ENCODE measurements at regions not wholly inside any gene's neighbourhood (a gene's known extent, or its start where the extent isn't known, plus 50 kb on each side); places are given as distances from the start of the nearest gene placed in this dataset.

DNA sequence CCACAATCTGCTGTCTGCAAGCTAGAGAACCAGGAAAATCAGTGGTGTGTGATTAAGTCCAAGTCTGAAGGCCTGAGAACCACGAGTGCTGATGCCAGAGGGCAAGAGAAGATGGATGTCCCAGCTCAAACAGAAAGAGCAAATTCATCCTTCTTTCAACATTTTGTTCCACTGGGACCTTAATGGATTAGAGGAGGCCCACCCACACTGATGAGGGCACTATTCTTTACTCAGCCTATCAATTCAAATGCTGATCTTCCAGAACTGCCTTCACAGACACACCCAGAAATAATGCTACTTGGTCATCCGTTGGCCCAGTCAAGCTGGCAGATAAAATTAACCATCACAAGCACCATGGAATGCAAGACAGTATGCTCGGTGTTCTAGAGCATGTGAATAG lies 226.6 kb upstream of the SASH1 start:
- no peaks in the 10 kb centered on the region for H3K9me3 ChIP-seq (ENCODE audit: control insufficient read depth, low read length)

DNA sequence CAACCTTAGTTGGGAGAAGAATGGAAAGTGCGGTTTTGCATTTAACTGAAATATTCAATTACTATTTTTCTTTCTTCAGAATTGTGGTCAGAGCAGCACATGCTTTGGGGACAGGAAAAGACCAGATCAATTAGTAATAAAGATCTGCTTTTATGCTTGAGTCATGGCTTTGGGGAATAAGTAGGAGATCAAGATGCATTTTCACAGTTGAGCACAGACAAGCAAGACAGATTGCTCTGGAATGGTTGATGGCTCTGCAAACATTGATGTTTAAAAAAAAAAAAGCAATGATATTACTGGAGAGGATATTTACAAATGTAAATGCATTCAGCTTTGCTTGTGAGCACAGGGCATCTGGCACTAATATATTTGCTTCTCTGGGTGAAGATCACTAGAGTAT lies 224.4 kb upstream of the SASH1 start:
- 100% methylated on average over 1 of the region's 1 CpG; no CpG with 5 or more reads in 1 of the 2 experiments for WGBS, 2 experiments (ENCODE audit: insufficient coverage in 1 of 2, insufficient read length in 1 of 2)
- Histone ChIP-seq H3K4me3 (ENCODE audit: low read length) (no peak overlapping the region), H3K36me3 (ENCODE audit: control insufficient read depth, insufficient read depth, low read length) (no peaks in the 10 kb centered on the region), H3K4me1 (ENCODE audit: control insufficient read depth, insufficient read depth, low read length) (no peaks in the 10 kb centered on the region), H3K27me3 (ENCODE audit: control insufficient read depth, insufficient read depth, low read length, poor library complexity, severe bottlenecking) (no peaks in the 10 kb centered on the region), H3K9me3 (ENCODE audit: control insufficient read depth, low read length) (no peaks in the 10 kb centered on the region), H3K9ac (ENCODE audit: extremely low read depth, low read length, poor library complexity, severe bottlenecking) (no peak overlapping the region), H3K27ac (ENCODE audit: low read depth, low read length) (no peak overlapping the region)
- Mint-ChIP-seq H3K4me3 (no peak overlapping the region), H3K27me3 (ENCODE audit: insufficient read depth) (no peaks in the 10 kb centered on the region), H3K9me3 (no peaks in the 10 kb centered on the region), H3K27ac (no peak overlapping the region), H3K36me3 (ENCODE audit: low read depth) (no peaks in the 10 kb centered on the region), H3K4me1 (no peaks in the 10 kb centered on the region)
- no peak for DNase-seq
- TF ChIP-seq CTCF (conservative IDR thresholded peaks at IDR 0.05): no peak

More for the DNA sequence above, 226.6 kb upstream of the SASH1 start:
- DNase-seq: no peak
- H3K4me1 ChIP-seq (ENCODE audit: control insufficient read depth, insufficient read depth, low read length): no peaks in the 10 kb centered on the region
- H3K4me1 Mint-ChIP-seq: no peaks in the 10 kb centered on the region
- H3K4me3 Mint-ChIP-seq: no peak overlapping the region
- no peak overlapping the region for H3K4me3 ChIP-seq (ENCODE audit: low read length)
- H3K27ac Mint-ChIP-seq: no peak overlapping the region
- H3K36me3 Mint-ChIP-seq (ENCODE audit: low read depth): no peaks in the 10 kb centered on the region
- 87 to 100% methylated on average over 1 to 3 of the region's 3 CpGs for whole genome bisulfite sequencing, 2 experiments (ENCODE audit: insufficient coverage in 1 of 2, insufficient read length in 1 of 2)
- H3K27me3 ChIP-seq (ENCODE audit: control insufficient read depth, insufficient read depth, low read length, poor library complexity, severe bottlenecking): no peaks in the 10 kb centered on the region
- no peaks in the 10 kb centered on the region for H3K36me3 ChIP-seq (ENCODE audit: control insufficient read depth, insufficient read depth, low read length)
- no peaks in the 10 kb centered on the region for H3K27me3 Mint-ChIP-seq (ENCODE audit: insufficient read depth)
- TF ChIP-seq CTCF (conservative IDR thresholded peaks at IDR 0.05): no peak
- H3K27ac ChIP-seq (ENCODE audit: low read depth, low read length): no peak overlapping the region
- H3K9me3 Mint-ChIP-seq: no peaks in the 10 kb centered on the region
- H3K9ac ChIP-seq (ENCODE audit: extremely low read depth, low read length, poor library complexity, severe bottlenecking): no peak overlapping the region

GRCh38 chr6:148128014-148128730 lies 214.5 kb upstream of the SASH1 start:
- H3K27me3 Mint-ChIP-seq (ENCODE audit: insufficient read depth): no peaks in the 10 kb centered on the region
- Histone ChIP-seq H3K27ac (ENCODE audit: low read depth, low read length) (no peak overlapping the region), H3K9me3 (ENCODE audit: control insufficient read depth, low read length) (no peaks in the 10 kb centered on the region), H3K9ac (ENCODE audit: extremely low read depth, low read length, poor library complexity, severe bottlenecking) (no peak overlapping the region), H3K4me3 (ENCODE audit: low read length) (no peak overlapping the region), H3K4me1 (ENCODE audit: control insufficient read depth, insufficient read depth, low read length) (no peaks in the 10 kb centered on the region), H3K27me3 (ENCODE audit: control insufficient read depth, insufficient read depth, low read length, poor library complexity, severe bottlenecking) (no peaks in the 10 kb centered on the region), H3K36me3 (ENCODE audit: control insufficient read depth, insufficient read depth, low read length) (no peaks in the 10 kb centered on the region)
- no peaks in the 10 kb centered on the region for H3K9me3 Mint-ChIP-seq
- H3K4me1 Mint-ChIP-seq: no peaks in the 10 kb centered on the region
- no peak for DNase-seq
- H3K36me3 Mint-ChIP-seq (ENCODE audit: low read depth): no peaks in the 10 kb centered on the region
- H3K4me3 Mint-ChIP-seq: no peak overlapping the region
- no peak overlapping the region for H3K27ac Mint-ChIP-seq
- 95 to 100% methylated on average over 5 to 6 of the region's 6 CpGs for WGBS, 2 experiments (ENCODE audit: insufficient coverage in 1 of 2, insufficient read length in 1 of 2)
- TF ChIP-seq CTCF (conservative IDR thresholded peaks at IDR 0.05): no peak

All from endodermal cell (in vitro differentiated cells).